Prostate gland (tissue), 2 donors: ENCODE measurements at regions not wholly inside any gene's neighbourhood (a gene's known extent, or its start where the extent isn't known, plus 50 kb on each side); places are given as distances from the start of the nearest gene placed in this dataset.

Source experiments
- POLR2A ChIP-seq: fragments of 450-650 bp; IDR thresholded peaks from one replicate; pipeline ENCODE4 v1.6.1; 2016; ENCODE audit warnings: antibody characterized with exemption, mild to moderate bottlenecking
- TF ChIP-seq, protein P1 (sequence below), 4 experiments: fragments of 200-600 bp in 2 of 4; fragments of 450-650 bp in 2 of 4; sonication (generic) in 2 of 4; IDR thresholded peaks; 1 replicate in 3 of 4; 2 replicates in 1 of 4; pipeline ENCODE4 v1.5.1; 2016 to 2019; ENCODE audit warnings: antibody characterized with exemption in 4 of 4, mild to moderate bottlenecking in 2 of 4, moderate library complexity in 2 of 4

DNA sequence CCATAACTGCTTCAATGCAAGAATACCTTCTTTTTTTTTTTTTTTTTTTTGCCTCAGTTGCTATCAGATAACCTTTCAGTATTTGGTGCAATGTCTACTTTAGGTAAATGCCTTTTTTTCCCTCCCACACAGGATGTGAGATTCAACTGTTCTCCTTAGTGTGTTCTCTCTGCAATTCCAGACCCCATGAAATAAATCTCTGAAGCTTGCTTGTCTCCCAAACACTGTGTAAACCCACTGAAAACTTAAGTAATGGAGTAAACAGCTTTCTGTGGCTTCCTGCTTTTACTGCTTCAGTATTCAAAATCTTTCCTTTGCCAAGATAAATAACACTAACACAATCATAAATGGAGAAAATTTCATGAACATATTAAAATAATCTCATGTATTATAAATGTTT is 55.8 kb upstream of the CLEC14A start:
- TF ChIP-seq POLR2A = no peak
- TF ChIP-seq, protein P1, sequence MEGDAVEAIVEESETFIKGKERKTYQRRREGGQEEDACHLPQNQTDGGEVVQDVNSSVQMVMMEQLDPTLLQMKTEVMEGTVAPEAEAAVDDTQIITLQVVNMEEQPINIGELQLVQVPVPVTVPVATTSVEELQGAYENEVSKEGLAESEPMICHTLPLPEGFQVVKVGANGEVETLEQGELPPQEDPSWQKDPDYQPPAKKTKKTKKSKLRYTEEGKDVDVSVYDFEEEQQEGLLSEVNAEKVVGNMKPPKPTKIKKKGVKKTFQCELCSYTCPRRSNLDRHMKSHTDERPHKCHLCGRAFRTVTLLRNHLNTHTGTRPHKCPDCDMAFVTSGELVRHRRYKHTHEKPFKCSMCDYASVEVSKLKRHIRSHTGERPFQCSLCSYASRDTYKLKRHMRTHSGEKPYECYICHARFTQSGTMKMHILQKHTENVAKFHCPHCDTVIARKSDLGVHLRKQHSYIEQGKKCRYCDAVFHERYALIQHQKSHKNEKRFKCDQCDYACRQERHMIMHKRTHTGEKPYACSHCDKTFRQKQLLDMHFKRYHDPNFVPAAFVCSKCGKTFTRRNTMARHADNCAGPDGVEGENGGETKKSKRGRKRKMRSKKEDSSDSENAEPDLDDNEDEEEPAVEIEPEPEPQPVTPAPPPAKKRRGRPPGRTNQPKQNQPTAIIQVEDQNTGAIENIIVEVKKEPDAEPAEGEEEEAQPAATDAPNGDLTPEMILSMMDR (IDR thresholded peaks at IDR 0.05) = no peak
